H1 (cell line): ENCODE measurements at regions not wholly inside any gene's neighbourhood (a gene's known extent, or its start where the extent isn't known, plus 50 kb on each side); places are given as distances from the start of the nearest gene placed in this dataset.

Source experiments
- CBX8 ChIP-seq: fragments of 300-800, 300-1000 bp; sonication (generic); IDR thresholded peaks from 2 replicates; pipeline ENCODE4 v1.7.1; 2016; ENCODE audit warnings: low read depth, low read length, borderline replicate concordance
- CHD7 ChIP-seq: fragments of 300-600 bp; sonication (generic); IDR thresholded peaks from 2 replicates; pipeline ENCODE4 v1.7.1; 2012; ENCODE audit warnings: low read length, moderate library complexity, mild to moderate bottlenecking, inconsistent platforms; ENCODE audit not compliant: insufficient replicate concordance
- CTCF ChIP-seq, 3 experiments: IDR thresholded peaks; 1 replicate in 2 of 3; 2 replicates in 1 of 3; pipeline versions ENCODE4 v1.5.1 to v1.6.1; 2011; ENCODE audit warnings: low read length in 3 of 3, mild to moderate bottlenecking in 3 of 3, inconsistent platforms in 2 of 3, low read depth in 1 of 3, moderate library complexity in 1 of 3; ENCODE audit not compliant: insufficient read depth in 1 of 3; ENCODE audit errors: control extremely low read depth in 1 of 3
- E2F6 ChIP-seq: IDR thresholded peaks from 2 replicates; pipeline ENCODE4 v1.6.1; 2012; ENCODE audit warnings: inconsistent platforms
- FOSL1 ChIP-seq: IDR thresholded peaks from 2 replicates; pipeline ENCODE4 v1.6.1; 2011; ENCODE audit warnings: mild to moderate bottlenecking, low read depth, low read length, moderate library complexity; ENCODE audit not compliant: insufficient read depth
- HDAC6 ChIP-seq: IDR thresholded peaks from one replicate; pipeline ENCODE4 v1.7.1; 2012; ENCODE audit warnings: low read depth, mild to moderate bottlenecking, inconsistent platforms, low read length, moderate library complexity
- JUN ChIP-seq: IDR thresholded peaks from 2 replicates; pipeline ENCODE4 v1.6.1; 2011; ENCODE audit warnings: low read depth, mild to moderate bottlenecking, improper control_type of control experiment, low read length
- NRF1 ChIP-seq: IDR thresholded peaks from 2 replicates; pipeline ENCODE4 v1.6.1; 2011; ENCODE audit warnings: mild to moderate bottlenecking, low read depth, low read length, improper control_type of control experiment
- PHF8 ChIP-seq: fragments of 200-600 bp; sonication (generic); conservative IDR thresholded peaks from 2 replicates; pipeline ENCODE4 v1.7.1; 2012; ENCODE audit warnings: low read depth, mild to moderate bottlenecking, inconsistent platforms, low read length, moderate library complexity
- POLR2AphosphoS5 ChIP-seq: IDR thresholded peaks from 2 replicates; pipeline ENCODE4 v1.6.1; 2011; ENCODE audit warnings: low read depth, low read length
- RAD21 ChIP-seq, 2 experiments: IDR thresholded peaks in 1 of 2; conservative IDR thresholded peaks in 1 of 2; 2 replicates each; pipeline ENCODE4 v1.6.1; 2011; ENCODE audit warnings: low read depth in 2 of 2, low read length in 2 of 2, improper control_type of control experiment in 1 of 2, inconsistent platforms in 1 of 2, mild to moderate bottlenecking in 1 of 2, moderate library complexity in 1 of 2
- TAF1 ChIP-seq: IDR thresholded peaks from 2 replicates; pipeline ENCODE4 v1.6.1; 2011; ENCODE audit warnings: mild to moderate bottlenecking, low read depth, low read length
- TCF12 ChIP-seq: IDR thresholded peaks from 2 replicates; pipeline ENCODE4 v1.6.1; 2011; ENCODE audit warnings: low read depth, mild to moderate bottlenecking, low read length
- TEAD4 ChIP-seq: IDR thresholded peaks from 2 replicates; pipeline ENCODE4 v1.6.1; 2012; ENCODE audit warnings: low read depth, low read length, inconsistent platforms, mixed read lengths

GRCh38 chr12:67116134-67116533 is 153.0 kb upstream of the CAND1 start:
- no peak for TF ChIP-seq E2F6
- no peak for TF ChIP-seq TCF12
- no peak for TF ChIP-seq CTCF (IDR thresholded peaks at IDR 0.05; ENCODE audit: control extremely low read depth in 1 of 3, insufficient read depth in 1 of 3, low read depth in 1 of 3, low read length in 3 of 3)
- TF ChIP-seq RAD21 (IDR thresholded peaks at IDR 0.05 in 1 of 2, conservative IDR thresholded peaks at IDR 0.05 in 1 of 2; ENCODE audit: low read depth in 2 of 2, low read length in 2 of 2), result no peak
- TF ChIP-seq TEAD4, result no peak
- no peak for TF ChIP-seq JUN
- no peak for TF ChIP-seq HDAC6
- no peak for TF ChIP-seq TAF1
- TF ChIP-seq NRF1, result no peak
- no peak for TF ChIP-seq FOSL1
- no peak for TF ChIP-seq CHD7
- no peak for TF ChIP-seq PHF8
- no peak for TF ChIP-seq POLR2AphosphoS5
- no peak for TF ChIP-seq CBX8
